GM18858 (cell line): ENCODE measurements at regions not wholly inside any gene's neighbourhood (a gene's known extent, or its start where the extent isn't known, plus 50 kb on each side); places are given as distances from the start of the nearest gene placed in this dataset.
"Not testable (repeated sequence)": the region's sequence is repeated elsewhere in the genome, so short reads cannot be mapped to it uniquely, and the experiment has no call there.

Experiments used
- ATAC-seq: cut with Tn5 transposase; IDR thresholded peaks from one replicate; pipeline ENCODE4 v1.9.1; 2021; ENCODE audit not compliant: unreplicated experiment

DNA sequence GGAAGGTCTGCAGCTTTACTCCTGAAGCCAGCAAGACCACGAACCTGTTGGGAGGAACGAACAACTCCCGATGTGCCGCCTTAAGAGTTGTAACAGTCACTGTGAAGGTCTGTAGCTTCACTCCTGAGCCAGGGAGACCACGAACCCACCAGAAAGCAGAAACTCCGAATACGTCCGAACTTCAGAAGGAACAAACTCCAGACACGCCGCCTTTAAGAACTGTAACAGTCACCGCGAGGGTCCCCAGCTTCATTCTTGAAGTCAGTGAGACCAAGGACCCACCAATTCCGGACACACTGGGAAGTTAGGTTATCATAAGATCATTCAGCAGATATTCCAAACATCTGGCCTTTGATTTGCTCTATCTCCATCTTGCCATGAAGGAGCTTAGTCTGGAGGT is 1623.0 kb downstream of the SLITRK1 start:
- ATAC-seq = no peak

DNA sequence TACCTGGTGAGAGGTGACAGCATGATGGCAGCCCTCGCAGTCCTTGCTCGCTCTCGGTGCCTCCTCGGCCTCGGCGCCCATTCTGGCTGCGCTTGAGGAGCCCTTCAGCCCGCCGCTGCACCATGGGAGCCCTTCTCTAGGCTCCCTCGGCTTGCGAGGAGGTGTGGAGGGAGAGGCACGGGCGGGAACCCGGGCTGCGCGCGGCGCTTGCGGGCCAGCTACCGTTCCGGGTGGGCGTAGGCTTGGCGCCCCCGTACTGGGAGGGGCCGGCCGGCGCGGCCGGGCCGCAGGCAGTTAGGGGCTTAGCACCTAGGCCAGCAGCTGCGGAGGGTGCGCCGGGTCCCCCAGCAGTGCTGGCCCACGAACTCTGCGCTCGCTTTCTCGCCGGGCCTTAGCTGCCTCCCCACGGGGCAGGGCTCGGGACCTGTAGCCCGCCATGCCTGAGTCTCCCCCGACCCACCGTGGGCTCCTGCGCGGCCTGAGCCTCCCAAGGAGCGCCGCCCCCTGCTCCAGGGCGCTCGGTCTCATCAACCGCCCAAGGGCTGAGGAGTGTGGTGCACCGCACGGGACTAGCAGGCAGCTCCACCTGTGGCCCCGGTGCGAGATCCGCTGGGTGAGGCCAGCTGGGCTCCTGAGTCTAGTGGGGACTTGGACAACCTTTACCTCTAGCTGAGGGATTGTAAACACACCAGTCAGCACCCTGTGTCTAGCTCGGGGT is 1624.3 kb downstream of the SLITRK1 start:
- ATAC-seq = no peak

DNA sequence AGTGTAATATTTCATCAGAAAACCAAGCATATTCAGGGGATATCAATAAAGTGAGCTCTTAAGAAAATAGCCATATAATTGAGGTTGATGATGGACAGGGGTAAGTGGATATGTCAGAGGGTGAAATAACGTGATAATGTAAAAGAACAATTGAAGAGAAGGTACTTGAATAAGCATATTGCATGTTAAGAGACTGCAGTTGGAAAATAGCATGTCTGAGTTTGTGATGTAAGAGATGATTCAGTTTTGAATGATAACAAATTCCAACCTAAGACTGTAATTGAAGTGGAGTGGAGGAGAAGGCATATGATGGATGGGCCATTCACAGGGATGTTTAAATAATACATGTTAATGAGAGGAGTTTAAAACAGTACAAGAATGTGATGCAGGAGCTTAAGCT is 1633.5 kb downstream of the SLITRK1 start:
- no peak for ATAC-seq

DNA sequence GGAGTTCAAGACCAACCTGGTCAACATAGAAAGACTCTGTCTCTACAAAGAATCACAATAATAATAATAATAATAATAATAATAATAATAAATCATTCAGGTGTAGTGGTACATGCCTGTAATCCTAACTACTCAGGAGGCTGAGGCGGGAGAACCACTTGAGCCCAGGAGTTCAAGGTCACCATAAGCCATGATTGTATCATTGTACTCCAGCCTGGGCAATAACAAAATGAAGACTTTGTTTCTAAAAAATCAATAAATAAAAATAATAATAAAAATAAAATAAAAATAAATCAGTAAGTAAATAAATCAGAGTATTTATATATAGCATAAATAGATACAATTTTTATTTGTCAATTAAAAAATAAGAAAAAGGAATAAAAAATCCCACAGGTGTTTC is 1636.4 kb downstream of the SLITRK1 start:
- no peak for ATAC-seq

DNA sequence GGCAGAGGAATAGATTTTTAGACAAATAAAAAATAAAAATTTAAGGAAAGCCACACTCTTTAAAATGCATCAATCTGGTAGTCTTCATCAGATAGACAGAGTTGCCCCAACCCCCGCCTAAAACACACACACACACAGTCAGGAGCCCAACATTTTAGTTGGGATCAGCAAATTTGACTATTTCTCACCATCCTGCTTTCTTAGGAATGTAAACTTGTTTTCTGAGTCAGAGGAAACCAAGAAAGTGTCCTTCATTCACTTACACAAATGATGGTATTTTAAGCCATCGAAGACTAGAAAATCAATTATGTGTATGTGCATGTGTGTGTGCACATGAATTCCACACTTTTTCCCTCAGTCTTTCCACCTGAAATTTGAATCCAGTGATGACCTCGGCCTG is 1657.5 kb downstream of the SLITRK1 start:
- no peak for ATAC-seq

- ATAC-seq = no peak
These were observed 1660.7 kb downstream of the SLITRK1 start for GRCh38 chr13:82221621-82222020.

GRCh38 chr13:82220641-82221040 is 1661.6 kb downstream of the SLITRK1 start:
- ATAC-seq = no peak

DNA sequence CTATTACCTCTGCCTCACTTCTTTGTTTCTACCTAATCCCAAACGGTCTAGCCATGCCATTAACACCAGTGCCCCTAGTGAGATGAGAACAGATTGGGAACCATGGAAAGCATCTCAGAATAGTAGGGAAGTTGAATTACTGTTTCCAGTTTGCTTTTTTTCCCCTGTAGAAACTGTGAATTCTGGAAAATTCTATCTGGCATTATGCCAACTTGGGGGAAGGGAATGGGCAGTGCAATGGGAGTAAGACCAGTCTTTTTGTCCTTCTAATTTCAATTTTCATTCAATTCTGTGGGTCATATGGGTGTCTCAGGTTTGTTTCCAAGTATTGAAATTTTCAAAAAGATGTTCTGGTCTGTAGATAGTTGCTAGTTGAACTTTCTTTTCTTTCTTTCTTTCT is 1666.1 kb downstream of the SLITRK1 start:
- no peak for ATAC-seq

DNA sequence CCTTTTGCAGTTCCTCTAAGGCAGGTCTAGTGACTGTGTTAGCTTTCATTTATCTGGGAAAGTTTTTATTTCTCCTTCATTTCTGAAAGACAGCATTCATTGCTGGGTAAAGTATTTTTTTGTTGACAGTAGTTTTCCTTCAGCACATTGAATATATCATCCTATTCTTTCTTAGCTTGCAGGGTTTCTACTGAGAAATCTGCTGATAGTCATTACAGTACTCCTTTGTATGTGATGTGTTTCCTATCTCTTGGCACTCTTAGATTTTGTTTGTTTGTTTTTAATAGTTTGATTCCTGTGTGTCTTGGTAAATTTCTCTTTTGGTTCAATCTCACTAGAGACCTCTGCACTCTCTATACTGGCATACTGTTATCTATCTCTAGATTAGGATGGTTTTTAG is 1667.9 kb downstream of the SLITRK1 start:
- ATAC-seq = no peak

DNA sequence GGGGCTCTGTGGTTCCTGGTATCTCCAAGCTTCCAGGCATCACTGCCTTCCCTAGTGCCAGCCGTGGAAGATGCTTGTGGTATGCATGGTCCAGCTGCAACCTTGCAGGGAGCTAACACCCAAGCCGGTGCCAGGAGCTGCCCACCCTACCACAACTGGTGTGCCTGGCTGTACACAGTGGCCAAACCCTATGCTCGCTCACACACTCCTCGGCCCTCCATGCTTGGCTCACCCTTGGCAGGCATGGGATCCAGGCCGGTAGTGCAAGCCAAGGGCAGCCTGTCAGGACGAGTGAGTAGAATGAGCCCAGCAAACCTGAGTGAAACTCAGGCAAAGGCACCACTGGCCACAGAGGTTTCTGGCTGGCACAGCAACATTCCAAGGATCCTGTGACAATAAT is 1676.0 kb downstream of the SLITRK1 start:
- no peak for ATAC-seq

DNA sequence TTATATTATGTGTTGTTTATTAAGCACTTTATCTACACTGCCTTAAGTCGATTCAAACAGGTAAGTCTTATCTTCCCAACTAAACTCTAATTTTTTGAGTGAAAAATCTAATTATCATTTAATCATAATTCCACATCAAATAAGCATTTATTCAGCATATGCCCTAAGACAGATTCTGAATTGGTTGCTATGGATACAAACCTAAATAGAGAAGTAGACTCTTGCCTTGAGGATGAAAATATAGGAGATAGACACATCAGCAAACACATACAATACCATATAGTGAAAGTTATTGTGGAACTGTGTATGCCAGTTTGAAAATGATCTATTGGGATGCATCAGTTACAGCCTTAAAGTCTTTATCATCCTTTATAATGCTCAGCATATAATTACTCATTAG is 1679.9 kb downstream of the SLITRK1 start:
- ATAC-seq = no peak

- no peak for ATAC-seq
These were observed 1686.2 kb downstream of the SLITRK1 start for GRCh38 chr13:82196087-82196486.

- ATAC-seq = no peak
These were observed 1695.0 kb downstream of the SLITRK1 start for GRCh38 chr13:82187227-82187626.

GRCh38 chr13:82176751-82177150 is 1705.5 kb downstream of the SLITRK1 start:
- ATAC-seq = no peak

DNA sequence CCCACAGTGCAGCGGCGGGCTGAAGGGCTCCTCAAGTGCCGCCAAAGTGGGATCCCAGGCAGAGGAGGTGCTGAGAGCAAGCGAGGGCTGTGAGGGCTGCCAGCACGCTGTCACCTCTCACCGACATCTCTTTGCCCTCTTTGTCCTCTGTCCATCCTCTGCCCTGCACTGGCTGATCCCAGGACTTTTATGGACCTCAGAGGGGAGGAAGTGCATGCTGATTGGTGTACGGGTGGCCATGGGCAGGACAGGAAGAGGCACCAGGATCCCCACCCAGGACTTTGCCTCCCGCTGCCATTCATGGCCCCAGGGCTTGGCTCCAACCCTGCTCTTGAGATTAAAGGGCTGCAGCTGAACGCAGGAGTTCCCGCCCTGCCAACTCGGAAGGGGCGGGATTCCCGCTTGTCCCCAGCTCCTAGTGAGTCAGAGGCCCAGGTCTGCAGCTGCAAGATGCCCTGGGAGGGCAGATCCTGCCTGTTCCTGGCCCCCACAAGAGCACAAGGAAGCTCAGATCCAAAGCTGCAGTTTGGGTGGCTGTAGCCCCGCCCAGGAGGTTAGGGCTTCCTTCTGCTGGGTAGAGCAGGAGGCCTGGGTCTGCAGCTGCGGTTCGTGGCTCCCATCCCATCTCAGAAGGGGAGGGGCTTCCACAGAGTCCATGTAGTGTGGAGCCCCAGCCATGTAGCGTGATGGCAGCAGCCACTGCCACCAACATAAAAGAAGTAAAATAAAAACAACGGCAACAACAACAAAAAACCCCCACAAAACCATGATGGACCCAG is 1716.7 kb downstream of the SLITRK1 start:
- no peak for ATAC-seq

GRCh38 chr13:82164780-82165395 is 1717.4 kb downstream of the SLITRK1 start:
- ATAC-seq = not testable (repeated sequence)

DNA sequence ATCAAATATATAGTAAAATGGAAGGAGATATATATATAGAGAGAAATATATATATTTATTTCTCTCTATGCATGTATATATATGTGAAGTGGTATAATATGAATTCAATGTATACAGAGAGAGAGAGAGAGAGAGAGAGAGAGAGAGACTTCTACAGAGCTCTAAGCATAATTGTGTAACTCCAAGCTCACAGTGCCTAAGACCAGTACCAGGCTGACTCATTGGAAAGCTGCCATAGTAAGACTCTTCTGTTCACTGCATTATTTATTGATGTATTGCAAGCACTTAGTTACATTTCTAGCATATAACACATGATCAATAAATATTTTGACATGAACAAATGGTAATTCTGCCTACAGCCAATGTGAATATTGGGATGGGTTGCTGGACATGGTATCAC is 1734.7 kb downstream of the SLITRK1 start:
- ATAC-seq = no peak

GRCh38 chr13:82136880-82137279 is 1745.4 kb downstream of the SLITRK1 start:
- no peak for ATAC-seq

- no peak for ATAC-seq
These were observed 1753.0 kb downstream of the SLITRK1 start for GRCh38 chr13:82129281-82129680.

DNA sequence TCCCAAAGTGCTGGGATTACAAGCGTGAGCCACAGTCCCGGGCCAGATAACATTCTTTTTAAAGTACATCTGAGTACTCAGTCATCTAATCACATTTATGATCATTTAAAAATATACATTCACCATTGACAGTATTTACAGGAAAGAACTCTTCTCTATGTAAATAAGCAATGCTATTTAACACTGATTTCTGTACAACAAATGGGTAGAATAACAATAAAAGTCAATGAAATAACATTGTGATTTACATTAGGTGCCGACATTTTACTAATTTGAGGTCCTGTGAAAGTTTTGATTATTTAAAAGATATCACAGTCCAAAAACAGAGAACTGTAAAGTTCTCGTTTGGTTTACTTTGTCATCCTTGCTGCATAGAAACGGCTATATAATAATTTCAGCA is 1763.7 kb downstream of the SLITRK1 start:
- no peak for ATAC-seq

DNA sequence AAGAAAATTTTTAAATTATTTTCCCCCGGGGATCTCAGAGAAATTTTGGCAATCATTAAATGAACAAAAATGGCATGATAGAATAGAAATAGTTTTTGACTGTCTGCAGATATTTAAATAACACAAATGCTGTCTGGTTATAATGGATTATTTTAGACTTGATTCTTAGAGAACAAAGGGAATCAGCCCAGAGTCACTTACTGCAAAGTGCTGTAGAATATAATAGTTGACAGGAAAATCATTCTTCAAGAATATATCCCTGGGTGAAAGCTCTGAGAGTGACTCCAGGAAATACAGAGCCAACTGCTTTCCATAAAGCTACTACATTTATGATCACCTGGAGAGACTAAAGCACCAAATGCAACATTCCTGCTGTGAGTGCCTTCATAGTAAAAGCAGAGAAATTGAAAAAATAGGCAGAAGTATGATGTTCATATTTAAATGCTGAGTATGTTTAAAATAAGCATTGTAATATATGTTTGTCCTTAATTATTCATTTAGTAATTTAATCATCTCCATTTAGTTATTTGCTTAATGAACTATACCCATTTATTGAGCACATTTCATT is 1765.8 kb downstream of the SLITRK1 start:
- ATAC-seq = no peak

DNA sequence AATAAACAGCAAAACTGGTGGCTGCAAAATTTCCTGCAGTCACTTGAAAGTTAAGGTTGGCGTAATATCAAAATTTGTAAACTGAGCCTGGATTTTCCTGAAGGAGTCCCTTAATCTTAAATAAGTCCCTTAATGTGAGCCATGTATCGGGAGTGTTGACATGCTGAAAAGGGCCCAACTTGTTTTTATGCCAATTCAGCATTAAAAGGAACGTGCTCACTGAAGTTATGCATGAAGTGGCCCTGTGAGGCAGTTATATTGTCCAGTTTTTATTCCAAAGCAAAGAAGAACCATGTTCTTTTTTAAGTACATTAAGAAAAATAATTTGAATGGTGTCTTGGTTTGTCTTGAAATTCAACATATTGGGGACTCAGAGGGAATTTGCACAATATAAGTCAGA is 1766.9 kb downstream of the SLITRK1 start:
- ATAC-seq = no peak
